HG03460 (cell line): ENCODE measurements at regions not wholly inside any gene's neighbourhood (a gene's known extent, or its start where the extent isn't known, plus 50 kb on each side); places are given as distances from the start of the nearest gene placed in this dataset.
"Not testable (repeated sequence)": the region's sequence is repeated elsewhere in the genome, so short reads cannot be mapped to it uniquely, and the experiment has no call there.

ENCODE experiments used
- ATAC-seq: cut with Tn5 transposase; IDR thresholded peaks from one replicate; pipeline ENCODE4 v1.9.1; 2021; ENCODE audit not compliant: unreplicated experiment

DNA sequence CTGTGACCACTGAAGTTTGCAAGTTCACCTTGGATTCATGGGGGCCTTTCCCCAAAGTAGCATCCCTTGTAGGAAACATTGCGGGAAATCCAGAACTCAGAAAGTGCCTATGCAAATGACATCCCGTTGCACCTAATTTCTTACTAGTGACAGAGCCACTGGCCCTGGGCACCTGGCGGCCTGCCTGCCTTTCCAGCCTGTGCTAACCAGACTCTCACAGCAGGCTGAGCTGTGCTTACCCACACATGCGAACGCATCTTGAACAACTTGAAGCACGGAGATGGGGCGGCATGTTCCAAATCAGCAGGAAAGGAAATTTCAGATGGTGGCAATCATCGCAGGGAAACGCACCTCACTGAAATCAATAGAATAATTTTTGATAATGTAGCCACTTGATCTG lies 405.8 kb downstream of the TMEM182 start:
- ATAC-seq: no peak

DNA sequence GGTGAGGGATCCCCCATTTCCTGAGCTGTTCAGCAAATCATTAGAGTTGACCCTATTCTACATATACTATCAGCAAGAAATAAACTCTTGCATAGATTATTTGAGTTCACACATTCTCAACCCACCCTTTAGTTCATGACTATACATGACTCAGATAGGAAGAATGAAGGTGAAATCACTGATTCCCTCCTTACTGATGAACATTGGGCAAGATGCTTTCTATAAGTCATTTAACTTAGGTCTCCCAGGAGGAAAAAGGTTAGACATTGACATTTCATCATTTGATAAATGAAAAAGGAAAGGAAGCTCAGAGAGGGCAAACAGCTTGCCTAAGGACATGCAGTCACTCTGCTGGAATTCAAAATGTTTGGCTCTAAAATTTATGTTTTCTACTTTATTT lies 408.0 kb downstream of the TMEM182 start:
- no peak for ATAC-seq

DNA sequence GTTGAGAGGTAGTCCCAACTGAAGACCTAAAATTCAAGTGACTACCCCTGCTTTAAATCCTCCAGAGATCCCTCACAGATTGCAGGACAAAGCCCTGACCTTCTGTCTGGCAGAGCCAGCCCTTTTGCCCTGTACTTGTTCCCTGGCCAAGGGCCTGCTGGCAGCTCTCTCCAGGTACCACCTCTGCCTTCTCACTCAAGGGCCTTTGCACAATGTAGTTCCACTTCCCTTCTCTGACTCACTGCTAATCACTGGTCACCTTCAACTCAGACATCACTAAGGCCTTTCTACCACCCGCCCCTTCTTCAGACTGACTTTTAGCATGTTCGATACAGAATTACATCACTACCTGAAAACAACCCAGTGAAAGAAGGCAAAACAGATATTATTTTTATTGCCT lies 411.0 kb downstream of the TMEM182 start:
- ATAC-seq: no peak

DNA sequence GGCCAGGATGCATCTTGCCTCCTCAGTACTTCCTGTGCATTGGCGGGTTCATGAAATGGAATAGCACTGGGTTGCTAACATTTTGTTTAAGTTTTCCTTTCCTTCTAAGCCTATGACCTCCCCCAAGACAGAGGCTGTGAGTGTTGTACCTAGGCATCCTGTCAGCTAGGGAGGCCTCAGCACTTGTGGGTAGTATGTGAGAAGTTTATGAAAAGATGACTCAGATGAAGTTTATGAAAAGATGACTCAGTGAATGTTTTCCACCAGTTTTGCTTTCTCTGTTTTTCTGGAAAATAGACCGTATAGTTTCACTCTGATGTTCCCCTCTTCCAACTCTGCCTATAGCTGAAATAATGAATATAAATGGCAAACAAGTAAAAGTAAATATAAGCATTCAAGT lies 412.9 kb downstream of the TMEM182 start:
- ATAC-seq: no peak

DNA sequence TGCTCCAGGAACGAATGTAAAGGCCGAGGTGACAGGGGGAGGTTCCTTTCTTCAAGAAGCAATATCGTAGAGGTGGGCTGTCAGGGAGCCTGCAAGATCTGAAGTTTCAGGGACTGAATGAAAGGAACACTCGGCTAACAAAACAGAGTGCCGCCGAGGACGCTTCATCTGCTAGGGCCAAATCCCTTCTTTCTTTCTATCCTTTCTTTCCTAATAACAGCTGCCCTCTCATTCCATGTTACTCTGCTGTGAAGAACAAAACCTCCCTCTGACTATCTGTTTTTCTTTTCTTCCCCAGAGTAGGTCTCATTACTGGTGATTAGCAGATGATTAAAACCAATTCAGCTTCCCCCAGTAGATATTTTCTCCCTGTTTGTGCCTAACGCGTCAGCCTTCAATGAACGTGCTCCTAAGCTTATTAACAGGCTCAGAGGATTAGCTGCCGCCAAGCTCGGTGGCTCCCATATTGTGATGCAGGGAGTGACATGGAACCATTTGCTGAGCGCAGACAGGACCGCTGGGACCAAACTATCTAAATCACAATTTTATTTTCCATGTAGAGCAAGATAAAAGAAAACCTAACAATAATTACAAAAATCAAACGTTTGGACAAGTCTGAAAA lies 414.6 kb downstream of the TMEM182 start:
- ATAC-seq: no peak

DNA sequence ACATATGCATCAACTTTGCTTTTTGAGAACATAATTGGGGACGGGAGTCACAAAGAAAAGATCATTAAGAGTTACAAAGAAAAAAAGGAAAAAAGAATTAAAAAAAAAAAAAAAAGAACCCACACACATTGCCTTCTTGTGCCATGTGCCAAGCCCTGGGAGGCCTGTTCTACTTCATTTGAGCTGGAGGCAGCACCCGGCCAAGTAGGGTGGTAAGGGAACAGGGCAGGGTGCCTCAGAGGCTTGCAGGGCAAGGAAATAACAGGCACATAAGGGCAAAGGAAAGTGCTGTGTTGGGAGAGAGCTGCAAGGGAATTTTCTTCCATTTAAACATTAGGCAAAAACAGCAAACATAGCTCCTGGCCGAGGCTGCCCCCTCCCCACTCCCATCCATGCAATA lies 418.0 kb downstream of the TMEM182 start:
- ATAC-seq: no peak

DNA sequence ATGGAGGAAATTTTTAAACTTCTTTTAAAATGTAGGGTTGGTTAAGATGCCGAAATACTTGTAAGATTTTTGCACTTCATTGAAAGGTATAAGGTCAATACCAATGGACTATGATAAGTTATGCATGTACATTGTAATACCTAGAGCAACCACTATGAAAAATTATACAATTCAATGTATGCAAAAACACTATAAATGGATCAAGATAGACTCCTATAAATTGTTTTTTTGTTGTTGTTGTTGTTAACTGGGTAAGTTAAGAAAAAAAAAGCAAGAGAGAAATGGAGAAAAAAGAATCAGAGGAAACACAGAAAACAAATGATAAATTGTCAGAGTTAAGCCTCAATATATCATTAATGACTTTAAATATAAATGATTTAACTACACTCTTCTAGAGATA lies 421.2 kb downstream of the TMEM182 start:
- ATAC-seq: no peak

DNA sequence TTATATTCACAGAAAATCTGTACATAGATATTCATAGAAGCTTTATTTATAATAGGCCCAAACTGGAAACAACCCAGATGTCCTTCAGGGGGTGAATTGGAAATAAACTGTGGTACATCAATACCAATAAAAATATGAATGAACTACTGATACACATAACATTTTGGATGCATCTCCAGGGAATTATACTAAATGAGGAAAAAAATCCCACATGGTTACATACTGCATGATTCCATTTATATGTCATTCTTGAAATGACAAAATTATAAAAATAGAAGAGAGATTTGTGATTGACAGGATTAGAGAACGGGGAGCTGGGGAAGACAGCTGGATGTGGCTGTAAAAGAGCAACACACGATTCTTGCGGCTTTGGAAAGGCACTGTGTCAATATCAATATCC lies 435.0 kb downstream of the TMEM182 start:
- ATAC-seq: no peak

DNA sequence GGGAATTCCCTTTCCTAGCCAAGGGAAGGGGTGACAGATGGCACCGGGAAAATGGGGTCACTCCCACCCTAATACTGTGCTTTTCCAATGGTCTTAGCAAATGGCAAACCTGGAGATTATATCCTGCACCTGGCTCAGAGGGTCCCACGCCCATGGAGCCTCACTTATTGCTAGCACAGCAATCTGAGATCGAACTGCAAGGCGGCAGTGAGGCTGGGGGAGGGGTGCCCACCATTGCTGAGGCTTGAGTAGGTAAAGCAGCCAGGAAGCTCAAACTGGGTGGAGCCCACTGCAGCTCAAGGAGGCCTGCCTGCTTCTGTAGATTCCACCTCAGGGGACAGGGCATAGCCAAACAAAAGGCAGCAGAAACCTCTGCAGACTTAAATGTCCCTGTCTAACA lies 438.9 kb downstream of the TMEM182 start:
- not testable (repeated sequence) for ATAC-seq

DNA sequence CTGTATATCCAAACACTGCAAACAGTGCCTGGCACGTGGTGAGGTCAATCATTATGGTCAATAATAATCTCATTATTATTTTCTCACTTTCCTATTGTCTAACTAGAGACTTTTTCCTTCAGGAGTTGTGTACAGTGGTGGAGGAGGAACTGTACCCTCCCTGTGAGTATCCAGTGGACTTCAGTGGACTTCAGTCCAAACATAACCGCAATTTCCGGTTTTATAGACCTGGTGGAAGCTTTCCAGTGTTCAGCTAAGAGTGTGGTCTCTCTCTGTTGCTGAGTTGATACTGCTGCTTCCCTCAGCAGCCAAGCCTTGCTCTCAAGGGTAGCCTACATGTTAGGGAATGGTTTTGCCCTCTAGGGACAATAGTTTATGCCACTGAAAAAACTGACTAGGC lies 447.1 kb downstream of the TMEM182 start:
- ATAC-seq: no peak

DNA sequence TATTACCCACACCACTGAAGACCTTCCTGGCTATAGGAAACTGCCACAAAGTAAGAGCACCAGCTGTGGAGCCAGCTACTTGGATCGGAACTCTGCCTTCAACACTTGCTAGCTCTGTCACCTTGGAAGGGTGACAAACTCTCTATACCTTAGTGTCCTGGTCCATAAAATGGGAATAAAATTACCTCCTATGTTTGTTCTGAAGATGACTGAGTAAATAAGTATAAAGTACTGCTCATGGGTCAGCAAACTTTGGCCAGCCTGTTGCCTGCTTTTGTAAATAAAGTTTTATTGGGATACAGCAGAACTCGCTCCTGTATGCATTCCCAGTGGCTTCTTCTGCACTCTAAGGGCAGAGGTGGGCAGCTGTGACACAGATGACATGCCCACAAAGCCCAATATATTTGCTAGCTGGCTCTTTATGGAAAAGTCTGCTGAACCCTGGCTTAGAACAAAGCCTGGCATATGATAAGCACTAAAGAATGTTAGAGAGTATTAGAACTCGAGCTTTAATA lies 451.3 kb downstream of the TMEM182 start:
- no peak for ATAC-seq

DNA sequence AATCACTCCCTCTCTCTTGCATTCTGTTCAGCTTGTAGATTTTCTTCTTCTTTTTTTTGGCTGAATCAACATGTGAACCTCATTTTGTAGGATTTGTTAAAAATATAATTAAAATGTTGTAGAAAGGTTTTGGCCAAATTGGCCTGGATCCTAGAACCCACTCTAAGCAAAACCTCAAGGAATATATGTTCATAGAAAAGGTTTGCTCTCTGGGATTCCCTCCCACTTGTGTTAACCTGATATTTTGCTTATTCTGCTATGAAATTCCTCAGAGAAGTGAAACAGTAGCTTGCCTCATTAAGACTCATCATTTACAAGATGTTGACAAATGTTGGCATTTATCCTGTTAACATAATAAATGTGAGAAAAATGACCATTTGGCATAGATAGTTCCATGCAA lies 456.7 kb downstream of the TMEM182 start:
- ATAC-seq: no peak

DNA sequence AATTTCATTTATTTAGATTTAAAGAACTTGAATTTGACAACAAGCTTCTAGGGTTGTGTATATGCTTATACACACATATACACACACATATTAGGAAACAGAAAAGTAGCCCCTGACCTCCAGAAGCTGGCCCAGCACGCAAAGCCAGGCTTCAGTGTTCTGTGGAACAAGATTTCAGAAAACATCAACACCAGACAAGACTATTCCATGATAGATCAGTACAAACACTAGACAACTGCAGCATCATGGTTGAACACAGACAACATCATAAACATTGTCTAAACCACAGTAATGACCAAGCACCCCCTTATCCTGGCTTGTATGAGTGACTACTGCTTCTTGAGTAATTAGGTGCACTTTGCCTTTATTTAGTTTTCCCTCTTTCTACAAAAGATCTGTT lies 457.6 kb downstream of the TMEM182 start:
- ATAC-seq: no peak

DNA sequence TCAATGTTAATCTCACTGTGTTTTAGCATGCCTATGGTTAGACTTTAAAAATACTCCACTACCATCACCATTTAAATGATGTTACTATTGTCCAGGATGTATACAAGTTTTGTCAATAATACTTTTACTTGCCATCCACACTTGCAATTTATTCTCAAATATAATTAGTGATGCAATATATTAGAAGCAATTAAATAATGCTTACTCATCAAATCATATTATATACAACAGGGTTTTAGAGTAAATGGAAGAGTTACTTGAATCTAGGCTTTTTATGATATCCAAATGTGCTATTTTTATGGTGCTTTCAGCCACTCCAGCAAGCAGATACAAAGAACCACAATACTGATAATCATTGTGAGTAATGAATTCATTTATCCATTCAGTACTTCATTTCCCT lies 461.1 kb downstream of the TMEM182 start:
- ATAC-seq: no peak

DNA sequence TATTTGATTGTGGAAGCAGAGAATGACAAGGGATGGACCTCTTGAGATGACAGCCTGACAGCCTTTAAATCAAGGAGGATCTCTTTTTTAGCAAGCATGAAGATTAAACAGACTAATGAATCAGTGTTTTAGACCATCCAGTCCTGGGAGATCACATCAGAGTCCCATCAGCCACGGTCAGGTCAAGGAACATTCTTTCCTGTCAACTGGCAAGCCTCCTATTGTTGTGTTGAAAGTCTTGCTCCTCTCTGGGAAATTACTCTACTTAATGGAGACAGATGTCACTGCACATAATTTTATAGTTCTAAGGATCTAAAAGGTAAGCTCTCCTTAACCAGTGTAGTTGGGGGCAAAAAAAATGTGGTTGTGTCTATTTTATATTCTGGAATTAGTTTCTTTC lies 469.0 kb downstream of the TMEM182 start:
- no peak for ATAC-seq

DNA sequence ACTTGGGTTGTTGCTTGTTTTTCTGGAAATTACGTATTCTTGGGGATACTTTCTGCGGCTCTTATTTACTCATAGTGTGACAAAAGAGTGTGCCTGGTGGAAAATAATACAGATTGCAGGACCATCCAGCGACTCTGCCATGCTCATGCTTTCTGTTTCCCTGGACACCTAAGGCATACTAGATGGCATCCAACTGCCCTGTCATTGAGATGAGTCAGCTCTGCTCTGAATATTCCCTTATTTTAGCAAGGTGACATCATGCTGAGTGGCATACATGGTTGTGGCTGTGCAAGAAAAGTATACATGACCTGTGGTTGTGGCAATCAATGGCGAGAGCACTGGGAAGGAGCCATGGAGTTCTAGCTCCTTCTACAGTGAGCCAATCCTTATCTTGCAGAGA lies 471.0 kb downstream of the TMEM182 start:
- ATAC-seq: no peak

DNA sequence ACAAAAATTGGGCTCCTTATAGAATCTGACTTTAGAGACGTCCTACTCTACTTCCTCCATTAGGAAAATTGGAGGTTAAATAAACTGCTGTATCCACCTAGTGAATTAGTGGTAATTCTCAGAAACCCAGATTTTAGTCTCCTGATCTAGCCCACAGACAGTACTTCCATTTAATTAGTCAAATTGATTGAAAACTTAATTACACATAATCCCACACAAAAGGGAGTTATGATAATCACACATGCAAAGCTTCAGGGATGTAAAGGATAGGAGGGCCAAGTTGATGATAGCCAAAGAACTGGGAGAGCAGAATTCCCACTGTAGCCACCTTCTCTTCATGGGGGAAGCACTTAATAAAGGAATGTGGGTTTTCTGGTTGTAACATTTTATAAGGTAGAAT lies 471.9 kb downstream of the TMEM182 start:
- ATAC-seq: no peak

DNA sequence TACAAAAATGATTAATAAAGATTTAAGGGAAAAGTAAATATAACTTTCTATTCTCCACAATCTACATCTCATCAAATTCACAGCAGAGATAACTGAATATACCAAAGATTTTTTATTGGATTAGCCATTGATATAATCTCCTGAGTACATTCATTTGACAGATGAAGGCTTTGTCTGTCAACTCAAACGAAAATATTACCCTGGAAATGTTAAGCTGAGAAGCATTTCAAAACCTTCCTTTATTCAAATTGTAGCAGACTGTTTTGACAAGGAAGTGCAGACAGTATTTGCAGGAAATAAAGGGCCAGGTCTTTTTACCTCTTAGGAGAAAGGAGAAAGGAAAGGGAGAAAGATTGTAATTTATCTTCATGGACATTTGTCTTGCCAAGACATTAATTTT lies 473.5 kb downstream of the TMEM182 start:
- no peak for ATAC-seq

DNA sequence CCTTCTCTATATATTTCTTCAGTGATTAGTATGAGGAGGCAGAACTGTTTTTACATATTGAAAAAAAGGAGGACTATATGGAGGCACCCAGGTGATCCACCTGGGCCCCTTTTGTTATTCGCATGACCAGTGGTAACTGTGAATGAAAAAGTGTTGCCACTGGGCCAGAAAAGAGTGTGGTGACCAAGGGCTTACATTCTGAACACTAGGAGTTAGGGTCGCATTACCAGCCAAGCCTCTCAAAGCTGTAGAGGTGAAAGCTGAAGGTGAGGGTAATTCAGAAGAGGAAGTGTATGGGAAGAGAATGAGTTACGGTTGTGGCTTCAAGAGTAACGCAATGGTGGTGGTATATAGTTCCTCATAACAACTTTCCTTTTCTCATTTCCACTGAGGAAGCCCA lies 487.6 kb downstream of the TMEM182 start:
- no peak for ATAC-seq

DNA sequence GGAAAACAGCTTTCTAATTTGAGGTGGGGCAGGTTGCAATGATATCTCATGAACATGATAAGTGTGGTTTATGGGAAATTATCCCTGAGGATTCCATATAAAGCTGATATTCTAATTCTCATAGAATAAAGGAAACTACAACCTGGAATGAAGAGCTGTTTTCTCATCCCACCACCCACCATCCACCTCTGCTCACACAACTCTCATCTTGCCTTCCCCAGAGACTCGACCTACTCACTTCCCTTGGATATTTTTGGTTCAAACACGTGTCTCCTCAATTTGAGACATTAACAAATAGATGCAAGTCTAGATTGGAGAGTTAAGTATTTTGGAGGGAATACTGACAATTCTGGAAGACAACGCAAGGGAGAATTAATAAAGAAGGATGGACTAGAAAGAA lies 490.9 kb downstream of the TMEM182 start:
- ATAC-seq: no peak

DNA sequence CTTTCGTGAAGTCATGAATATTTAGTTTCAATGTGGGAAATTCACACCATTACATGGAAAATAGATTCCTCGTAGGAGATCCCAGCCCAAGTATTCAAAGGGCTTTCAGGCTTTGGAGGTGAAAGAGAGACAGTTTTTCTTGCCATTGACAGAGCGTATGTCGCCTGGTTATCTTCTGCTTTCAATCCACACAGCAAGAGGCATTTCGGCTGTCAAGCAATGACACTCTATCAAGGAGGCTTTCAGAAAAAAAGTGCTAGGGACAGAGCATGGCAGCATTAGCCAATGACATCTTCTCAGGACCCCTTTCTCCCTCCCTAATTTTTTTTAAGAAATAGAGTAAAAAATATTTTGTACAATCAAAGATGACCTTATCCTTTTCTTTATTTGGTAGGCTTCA lies 492.8 kb downstream of the TMEM182 start:
- ATAC-seq: no peak

DNA sequence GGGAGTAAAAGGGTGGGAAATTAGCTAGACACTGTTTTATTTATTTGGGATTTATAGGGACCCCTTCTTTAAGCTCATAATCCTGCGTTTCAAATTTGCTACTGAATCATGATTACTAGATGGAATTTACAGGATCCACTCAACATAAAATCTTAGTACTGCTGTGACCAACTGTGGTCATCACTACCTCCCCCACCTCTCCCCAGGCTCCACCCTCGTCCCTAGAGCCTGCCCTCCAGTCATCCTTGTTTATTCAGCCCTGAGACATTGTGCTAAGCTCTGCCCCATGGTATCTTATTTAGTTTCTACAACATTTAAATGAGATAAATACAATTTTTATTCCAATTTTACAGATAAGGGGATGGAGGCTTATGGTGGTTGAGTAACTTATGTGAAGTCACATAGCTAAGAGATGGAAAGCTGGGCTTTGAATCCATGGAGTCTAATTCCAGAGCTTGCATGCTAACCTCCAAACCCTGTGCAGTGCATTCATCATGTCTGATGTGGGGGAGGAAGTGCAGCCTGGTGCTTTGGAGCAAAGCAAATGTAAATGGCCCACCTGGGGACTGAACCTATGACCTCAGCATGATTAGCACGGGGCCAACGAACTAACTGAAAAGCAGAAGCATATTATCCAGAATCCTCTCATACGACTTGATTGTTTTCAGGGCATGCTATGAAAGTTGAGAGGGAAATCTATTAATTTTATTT lies 502.4 kb downstream of the TMEM182 start:
- ATAC-seq: no peak

DNA sequence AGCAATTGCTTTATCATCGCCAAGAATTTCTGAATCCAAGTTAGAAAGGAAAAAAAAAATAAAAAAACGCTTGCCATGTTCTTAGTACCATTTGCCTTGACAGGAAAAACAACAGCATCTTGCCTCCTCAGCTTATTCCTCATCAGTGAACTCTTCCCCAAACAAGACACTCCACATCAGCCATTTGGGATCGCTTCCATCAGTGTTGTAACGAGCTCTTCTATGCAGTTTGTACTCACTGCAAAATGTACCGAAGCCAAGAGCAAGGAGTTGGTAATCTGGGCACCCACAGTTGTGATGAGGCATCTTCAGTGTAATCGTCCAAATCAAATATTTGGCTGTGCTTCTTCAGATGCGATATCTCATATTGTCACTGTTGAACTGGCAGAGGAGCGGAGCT lies 503.7 kb downstream of the TMEM182 start:
- ATAC-seq: no peak
